Osteocyte (in vitro differentiated cells): ENCODE measurements at regions not wholly inside any gene's neighbourhood (a gene's known extent, or its start where the extent isn't known, plus 50 kb on each side); places are given as distances from the start of the nearest gene placed in this dataset.

Experiments used
- DNase-seq: peaks from one replicate; pipeline ENCODE4 v3.0.0; 2021; ENCODE audit warnings: mixed read lengths; ENCODE audit not compliant: unreplicated experiment; ENCODE audit errors: extremely low spot score
- H3K27ac Mint-ChIP-seq: one replicate; pipeline ENCODE4 v1.8.0; 2021; ENCODE audit warnings: mild to moderate bottlenecking, mixed read lengths; ENCODE audit not compliant: unreplicated experiment
- H3K27me3 Mint-ChIP-seq: one replicate; pipeline ENCODE4 v1.8.0; 2021; ENCODE audit warnings: mixed read lengths; ENCODE audit not compliant: unreplicated experiment
- H3K36me3 Mint-ChIP-seq: one replicate; pipeline ENCODE4 v1.8.0; 2021; ENCODE audit warnings: mixed read lengths; ENCODE audit not compliant: unreplicated experiment
- H3K4me1 Mint-ChIP-seq: one replicate; pipeline ENCODE4 v1.8.0; 2021; ENCODE audit warnings: mixed read lengths; ENCODE audit not compliant: unreplicated experiment
- H3K4me3 Mint-ChIP-seq: one replicate; pipeline ENCODE4 v1.8.0; 2021; ENCODE audit warnings: mild to moderate bottlenecking, moderate library complexity, mixed read lengths; ENCODE audit not compliant: unreplicated experiment
- H3K9me3 Mint-ChIP-seq: one replicate; pipeline ENCODE4 v1.8.0; 2021; ENCODE audit warnings: mixed read lengths; ENCODE audit not compliant: unreplicated experiment
- CTCF ChIP-seq: fragments of 200-600 bp; sonication (generic); IDR thresholded peaks from 2 replicates; pipeline ENCODE4 v1.5.0; 2021; ENCODE audit warnings: antibody characterized with exemption, mild to moderate bottlenecking, moderate library complexity

GRCh38 chr13:89920461-89920860, 1427.0 kb upstream of the MIR17HG start:
- Mint-ChIP-seq H3K27me3 (no peaks in the 10 kb centered on the region), H3K27ac (no peak overlapping the region), H3K9me3 (no peaks in the 10 kb centered on the region), H3K4me1 (peaks cover 5% of the 10 kb centered on the region), H3K36me3 (no peaks in the 10 kb centered on the region), H3K4me3 (no peak overlapping the region)
- TF ChIP-seq CTCF = no peak
- DNase-seq = no peak

- Mint-ChIP-seq H3K9me3 (no peaks in the 10 kb centered on the region), H3K4me3 (no peak overlapping the region), H3K27ac (no peak overlapping the region), H3K27me3 (no peaks in the 10 kb centered on the region), H3K4me1 (peaks cover 5% of the 10 kb centered on the region), H3K36me3 (no peaks in the 10 kb centered on the region)
- TF ChIP-seq CTCF = no peak
- no peak for DNase-seq
These were observed 1424.4 kb upstream of the MIR17HG start for GRCh38 chr13:89923052-89923451.

- Mint-ChIP-seq H3K36me3 (no peaks in the 10 kb centered on the region), H3K4me1 (peaks cover 5% of the 10 kb centered on the region), H3K9me3 (no peaks in the 10 kb centered on the region), H3K27ac (no peak overlapping the region), H3K4me3 (no peak overlapping the region), H3K27me3 (no peaks in the 10 kb centered on the region)
- no peak for DNase-seq
- no peak for TF ChIP-seq CTCF
These were observed 1423.8 kb upstream of the MIR17HG start for GRCh38 chr13:89923736-89924135.

- Mint-ChIP-seq H3K27me3 (no peaks in the 10 kb centered on the region), H3K4me1 (peaks cover 6% of the 10 kb centered on the region), H3K4me3 (no peak overlapping the region), H3K27ac (no peak overlapping the region), H3K36me3 (no peaks in the 10 kb centered on the region), H3K9me3 (no peaks in the 10 kb centered on the region)
- DNase-seq = no peak
- peak; percentile 83 for TF ChIP-seq CTCF
These were observed 1422.4 kb upstream of the MIR17HG start for GRCh38 chr13:89925107-89925506.

- Mint-ChIP-seq H3K4me1 (peaks cover 2% of the 10 kb centered on the region), H3K9me3 (no peaks in the 10 kb centered on the region), H3K36me3 (no peaks in the 10 kb centered on the region), H3K27me3 (no peaks in the 10 kb centered on the region), H3K27ac (no peak overlapping the region), H3K4me3 (no peak overlapping the region)
- DNase-seq = no peak
- TF ChIP-seq CTCF = no peak
These were observed 1416.6 kb upstream of the MIR17HG start for GRCh38 chr13:89930861-89931260.
